ENCODE measurements at regions not wholly inside any gene's neighbourhood (a gene's known extent, or its start where the extent isn't known, plus 50 kb on each side); places are given as distances from the start of the nearest gene placed in this dataset.
"Not testable (repeated sequence)": the region's sequence is repeated elsewhere in the genome, so short reads cannot be mapped to it uniquely, and the experiment has no call there.

- DNase-seq (ENCODE audit: low spot score): no peak
Measured at GRCh38 chr9:135173066-135173465, 85.6 kb downstream of the OLFM1 start.

GRCh38 chr9:135174248-135174647 is 86.8 kb downstream of the OLFM1 start:
- no peak for DNase-seq (ENCODE audit: low spot score)

- no peak for DNase-seq (ENCODE audit: low spot score)
Measured at GRCh38 chr9:135174981-135175380, 87.5 kb downstream of the OLFM1 start.

GRCh38 chr9:135176284-135176683 is 88.8 kb downstream of the OLFM1 start:
- no peak for DNase-seq (ENCODE audit: low spot score)

- DNase-seq (ENCODE audit: low spot score): not testable (repeated sequence)
Measured at GRCh38 chr9:135177562-135177961, 90.1 kb downstream of the OLFM1 start.

- no peak for DNase-seq (ENCODE audit: low spot score)
Measured at GRCh38 chr9:135178498-135178897, 91.0 kb downstream of the OLFM1 start.

- DNase-seq (ENCODE audit: low spot score): no peak
Measured at GRCh38 chr9:135179041-135179440, 91.6 kb downstream of the OLFM1 start.

GRCh38 chr9:135179976-135180375 is 92.5 kb downstream of the OLFM1 start:
- DNase-seq (ENCODE audit: low spot score): no peak

- DNase-seq (ENCODE audit: low spot score): no peak
Measured at GRCh38 chr9:135180586-135180985, 93.1 kb downstream of the OLFM1 start.

GRCh38 chr9:135181336-135181735 is 93.9 kb downstream of the OLFM1 start:
- no peak for DNase-seq (ENCODE audit: low spot score)

GRCh38 chr9:135181841-135182240 is 94.4 kb downstream of the OLFM1 start:
- DNase-seq (ENCODE audit: low spot score): not testable (repeated sequence)

GRCh38 chr9:135183069-135183468 is 95.6 kb downstream of the OLFM1 start:
- no peak for DNase-seq (ENCODE audit: low spot score)

- DNase-seq (ENCODE audit: low spot score): no peak
Measured at GRCh38 chr9:135183528-135184180, 96.2 kb downstream of the OLFM1 start.

GRCh38 chr9:135184181-135185053 is 96.9 kb downstream of the OLFM1 start:
- DNase-seq (ENCODE audit: low spot score): no peak

GRCh38 chr9:135185060-135185459 is 97.6 kb downstream of the OLFM1 start:
- DNase-seq (ENCODE audit: low spot score): no peak

- DNase-seq (ENCODE audit: low spot score): no peak
Measured at GRCh38 chr9:135186248-135187164, 99.0 kb downstream of the OLFM1 start.

GRCh38 chr9:135187365-135187764 is 99.9 kb downstream of the OLFM1 start:
- DNase-seq (ENCODE audit: low spot score): no peak

GRCh38 chr9:135188681-135189151 is 101.2 kb downstream of the OLFM1 start:
- DNase-seq (ENCODE audit: low spot score): no peak

GRCh38 chr9:135189497-135189896 is 102.0 kb downstream of the OLFM1 start:
- DNase-seq (ENCODE audit: low spot score): no peak

GRCh38 chr9:135190789-135191577 is 103.5 kb downstream of the OLFM1 start:
- no peak for DNase-seq (ENCODE audit: low spot score)

- no peak for DNase-seq (ENCODE audit: low spot score)
Measured at GRCh38 chr9:135192686-135193085, 105.2 kb downstream of the OLFM1 start.
